K562 (cell line): ENCODE measurements at regions not wholly inside any gene's neighbourhood (a gene's known extent, or its start where the extent isn't known, plus 50 kb on each side); places are given as distances from the start of the nearest gene placed in this dataset.

Experiments used
- ATAC-seq: fragments of 200-7000 bp; cut with Tn5 transposase; 3 replicates; pipeline ENCODE4 v1.9.1; 2020; ENCODE audit warnings: moderate library complexity
- BruUV-seq: library from RNA; stranded (reverse); fragments of 400-500 nt; replicated peaks from 2 replicates; lab custom pipeline; 2021; lab: Mats Ljungman, UMichigan
- CTCF ChIA-PET: fragments of 300-600 bp; formaldehyde crosslinking; extraction: SDS; loops from one replicate; lab custom pipeline; 2021; ENCODE audit warnings: low intra/inter-chr PET ratio; lab: Yijun Ruan, JAX
- POLR2A ChIA-PET: fragments of 300-600, 350-650 bp; sonication (Branson Sonifier 250); formaldehyde crosslinking; extraction: SDS; loops from one replicate; lab custom pipeline; 2021; ENCODE audit warnings: antibody characterized with exemption, inconsistent platforms; lab: Yijun Ruan, JAX
- DNase-seq, 4 experiments: peaks; one replicate each; pipeline versions ENCODE4 v3.0.0 to v3.0.0-alpha.2; 2011 to 2018; ENCODE audit warnings: low spot score in 3 of 4, mixed read lengths in 3 of 4; ENCODE audit errors: extremely low read depth in 1 of 4
- FAIRE-seq: peaks from 2 replicates; lab custom pipeline; 2011; peaks lifted over from hg19 to GRCh38; lab: Jason Lieb, UNC
- H2AFZ ChIP-seq: 2 replicates; pipeline ENCODE4 v1.6.0; 2011; ENCODE audit warnings: low read depth, low read length, control low read depth, inconsistent platforms
- H3K27ac ChIP-seq: fragments of 200-600 bp; 3 replicates; pipeline ENCODE4 v1.8.0; 2011; ENCODE audit warnings: low read depth, mild to moderate bottlenecking, control low read depth, inconsistent platforms, low read length, moderate library complexity, mixed read lengths; ENCODE audit errors: extremely low read depth
- H3K27me3 ChIP-seq, 2 experiments: fragments of 300-600 bp in 1 of 2; 2 replicates in 1 of 2; 3 replicates in 1 of 2; pipeline versions ENCODE4 v1.6.0 to v1.8.0; 2011; ENCODE audit warnings: inconsistent platforms in 2 of 2, low read length in 2 of 2, mild to moderate bottlenecking in 1 of 2, mixed read lengths in 1 of 2, moderate library complexity in 1 of 2; ENCODE audit not compliant: control insufficient read depth in 2 of 2, insufficient read depth in 2 of 2
- H3K36me3 ChIP-seq: fragments of 300-600 bp; 3 replicates; pipeline ENCODE4 v1.8.0; 2011; ENCODE audit warnings: mild to moderate bottlenecking, low read length, inconsistent platforms; ENCODE audit not compliant: control insufficient read depth, insufficient read depth
- H3K4me1 ChIP-seq, 2 experiments: fragments of 200-600 bp in 1 of 2; replicated peaks in 1 of 2; 2 replicates in 1 of 2; 3 replicates in 1 of 2; pipeline versions ENCODE4 v1.5.1 to v1.8.0; 2011; ENCODE audit warnings: inconsistent platforms in 2 of 2, low read length in 2 of 2, mild to moderate bottlenecking in 1 of 2, mixed read lengths in 1 of 2, moderate library complexity in 1 of 2; ENCODE audit not compliant: control insufficient read depth in 2 of 2, insufficient read depth in 2 of 2
- H3K4me2 ChIP-seq: 2 replicates; pipeline ENCODE4 v1.6.1; 2011; ENCODE audit warnings: low read length, control low read depth, inconsistent platforms, mixed read lengths; ENCODE audit not compliant: insufficient read depth
- H3K4me3 ChIP-seq: fragments of 200-600 bp; sonication (generic), shearing (Covaris generic); 2 replicates; pipeline ENCODE4 v1.5.1; 2016; ENCODE audit warnings: control low read depth, inconsistent platforms
- H3K79me2 ChIP-seq: fragments of 200-600 bp; 3 replicates; pipeline ENCODE4 v1.8.0; 2011; ENCODE audit warnings: low read length, inconsistent platforms; ENCODE audit not compliant: control insufficient read depth, insufficient read depth
- H3K9ac ChIP-seq, 2 experiments: 2 replicates each; pipeline versions ENCODE4 v1.6.0 to v1.6.1; 2011; ENCODE audit warnings: low read depth in 2 of 2, low read length in 2 of 2, control low read depth in 1 of 2, inconsistent platforms in 1 of 2, mild to moderate bottlenecking in 1 of 2, mixed read lengths in 1 of 2; ENCODE audit not compliant: insufficient read depth in 1 of 2
- H3K9me1 ChIP-seq: one replicate; pipeline ENCODE4 v1.6.0; 2011; ENCODE audit warnings: inconsistent platforms, mild to moderate bottlenecking, low read length, moderate library complexity; ENCODE audit not compliant: control insufficient read depth, insufficient read depth
- H3K9me3 ChIP-seq: replicated peaks from 2 replicates; pipeline ENCODE4 v1.5.1; 2011; ENCODE audit warnings: low read depth, low read length, inconsistent platforms; ENCODE audit not compliant: control insufficient read depth, insufficient read depth
- H4K20me1 ChIP-seq: replicated peaks from 2 replicates; pipeline ENCODE4 v1.6.1; 2011; ENCODE audit warnings: low read length, inconsistent platforms, mixed read lengths; ENCODE audit not compliant: control insufficient read depth, insufficient read depth
- BACH1 ChIP-seq: fragments of 200-800 bp; sonication (Bioruptor generic); IDR thresholded peaks from 2 replicates; pipeline ENCODE4 v1.6.1; 2016; ENCODE audit warnings: missing genetic modification characterization, missing compliant biosample characterization
- ETV6 ChIP-seq, 3 experiments: fragments of 150-350 bp in 1 of 3; sonication (generic) in 1 of 3; formaldehyde crosslinking in 1 of 3; IDR thresholded peaks; 2 replicates each; pipeline versions ENCODE4 v1.6.1 to v1.8.0; 2014 to 2022; ENCODE audit warnings: borderline replicate concordance in 2 of 3, low read depth in 2 of 3, antibody characterized with exemption in 1 of 3, low read length in 1 of 3, mild to moderate bottlenecking in 1 of 3, missing genetic modification reagents in 1 of 3
- ZSCAN32 ChIP-seq: fragments of 450-650 bp; formaldehyde crosslinking; IDR thresholded peaks from 2 replicates; pipeline ENCODE4 v1.4.0; 2020; ENCODE audit warnings: mild to moderate bottlenecking, moderate library complexity
- WGBS: fragments of 100-300 bp; shearing (Covaris generic); methylation state at CpG from one replicate; pipeline ENCODE4 v1.1.6; 2016; ENCODE audit warnings: low coverage, mixed read lengths; ENCODE audit not compliant: insufficient coverage; ENCODE audit errors: missing lambda C conversion rate; 5-methylcytosine and 5-hydroxymethylcytosine counted together
- in situ Hi-C: fragments of 300-500 bp; cut with MboI; formaldehyde crosslinking; loops from 4 replicates; pipeline ENCODE4 v1.15.0; 2018; ENCODE audit warnings: inconsistent platforms, mixed read lengths
- intact Hi-C: fragments of 100-400 bp; cut with micrococcal nuclease; formaldehyde crosslinking; loops from 2 replicates; pipeline ENCODE4 v1.14.2; 2022
- TF ChIP-seq, protein P1 (sequence below): fragments of 250-450 bp; sonication (Bioruptor Pico); IDR thresholded peaks from 2 replicates; pipeline ENCODE4 v1.4.0; 2020

DNA sequence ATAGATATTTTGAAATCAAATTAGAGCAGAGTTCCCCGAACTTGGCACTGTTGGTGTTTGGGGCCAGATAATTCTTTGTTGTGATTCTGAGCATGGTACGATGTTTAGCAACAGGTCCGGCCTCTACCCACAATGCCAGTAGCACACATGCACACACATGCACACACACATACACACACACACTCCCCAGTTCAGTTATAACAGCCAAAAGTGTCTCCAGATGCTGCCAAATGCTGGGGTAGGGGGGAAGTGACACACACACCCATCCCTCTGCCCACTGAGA lies 96.8 kb upstream of the PSMD7 start (continued):
- no peak for TF ChIP-seq ETV6 (IDR thresholded peaks at IDR 0.05; ENCODE audit: borderline replicate concordance in 1 of 2, low read depth in 2 of 2, low read length in 1 of 2)
- TF ChIP-seq ETV6 (CRISPR knock-in tag; IDR thresholded peaks at IDR 0.05; ENCODE audit: borderline replicate concordance): no peak
- TF ChIP-seq BACH1 (tag): no peak

DNA sequence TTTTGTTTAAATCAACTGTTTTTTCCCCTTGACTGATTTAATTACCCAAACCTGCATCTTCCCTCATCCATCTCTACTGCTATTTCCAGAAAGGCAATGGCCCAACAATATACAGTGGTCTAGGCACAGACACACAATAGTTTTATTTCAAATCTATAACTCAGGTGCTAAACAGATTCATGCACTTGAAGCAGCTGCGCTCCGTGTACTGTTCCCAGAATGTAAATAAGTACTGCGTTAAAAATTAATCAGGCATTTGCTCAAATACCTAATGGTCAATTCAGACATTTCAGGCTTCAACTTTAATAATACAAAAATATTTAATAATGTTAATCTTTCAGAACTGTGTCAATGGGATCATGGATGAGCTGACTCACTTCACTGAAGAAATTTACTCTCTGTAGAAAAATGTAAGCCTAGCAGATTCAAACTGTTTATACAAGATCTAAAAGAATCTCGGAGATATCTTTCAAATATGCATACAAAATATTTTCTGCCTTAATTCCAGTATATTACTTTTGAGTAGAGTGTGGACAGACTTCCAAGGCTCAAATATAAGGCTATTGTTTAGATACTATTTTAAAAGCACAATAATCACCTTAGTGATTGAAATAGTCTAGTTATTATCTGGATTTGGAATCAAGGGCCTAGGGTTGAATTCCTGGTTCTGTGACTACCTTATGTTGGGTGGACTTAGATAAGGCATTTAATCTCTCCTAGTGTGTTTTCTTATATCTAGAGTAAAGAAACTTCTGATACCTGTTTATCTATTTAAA lies 97.4 kb upstream of the PSMD7 start:
- intact Hi-C loops: no loop called here

More for the DNA sequence above, 97.4 kb upstream of the PSMD7 start:
- no peak for TF ChIP-seq ZSCAN32
- TF ChIP-seq, protein P1, sequence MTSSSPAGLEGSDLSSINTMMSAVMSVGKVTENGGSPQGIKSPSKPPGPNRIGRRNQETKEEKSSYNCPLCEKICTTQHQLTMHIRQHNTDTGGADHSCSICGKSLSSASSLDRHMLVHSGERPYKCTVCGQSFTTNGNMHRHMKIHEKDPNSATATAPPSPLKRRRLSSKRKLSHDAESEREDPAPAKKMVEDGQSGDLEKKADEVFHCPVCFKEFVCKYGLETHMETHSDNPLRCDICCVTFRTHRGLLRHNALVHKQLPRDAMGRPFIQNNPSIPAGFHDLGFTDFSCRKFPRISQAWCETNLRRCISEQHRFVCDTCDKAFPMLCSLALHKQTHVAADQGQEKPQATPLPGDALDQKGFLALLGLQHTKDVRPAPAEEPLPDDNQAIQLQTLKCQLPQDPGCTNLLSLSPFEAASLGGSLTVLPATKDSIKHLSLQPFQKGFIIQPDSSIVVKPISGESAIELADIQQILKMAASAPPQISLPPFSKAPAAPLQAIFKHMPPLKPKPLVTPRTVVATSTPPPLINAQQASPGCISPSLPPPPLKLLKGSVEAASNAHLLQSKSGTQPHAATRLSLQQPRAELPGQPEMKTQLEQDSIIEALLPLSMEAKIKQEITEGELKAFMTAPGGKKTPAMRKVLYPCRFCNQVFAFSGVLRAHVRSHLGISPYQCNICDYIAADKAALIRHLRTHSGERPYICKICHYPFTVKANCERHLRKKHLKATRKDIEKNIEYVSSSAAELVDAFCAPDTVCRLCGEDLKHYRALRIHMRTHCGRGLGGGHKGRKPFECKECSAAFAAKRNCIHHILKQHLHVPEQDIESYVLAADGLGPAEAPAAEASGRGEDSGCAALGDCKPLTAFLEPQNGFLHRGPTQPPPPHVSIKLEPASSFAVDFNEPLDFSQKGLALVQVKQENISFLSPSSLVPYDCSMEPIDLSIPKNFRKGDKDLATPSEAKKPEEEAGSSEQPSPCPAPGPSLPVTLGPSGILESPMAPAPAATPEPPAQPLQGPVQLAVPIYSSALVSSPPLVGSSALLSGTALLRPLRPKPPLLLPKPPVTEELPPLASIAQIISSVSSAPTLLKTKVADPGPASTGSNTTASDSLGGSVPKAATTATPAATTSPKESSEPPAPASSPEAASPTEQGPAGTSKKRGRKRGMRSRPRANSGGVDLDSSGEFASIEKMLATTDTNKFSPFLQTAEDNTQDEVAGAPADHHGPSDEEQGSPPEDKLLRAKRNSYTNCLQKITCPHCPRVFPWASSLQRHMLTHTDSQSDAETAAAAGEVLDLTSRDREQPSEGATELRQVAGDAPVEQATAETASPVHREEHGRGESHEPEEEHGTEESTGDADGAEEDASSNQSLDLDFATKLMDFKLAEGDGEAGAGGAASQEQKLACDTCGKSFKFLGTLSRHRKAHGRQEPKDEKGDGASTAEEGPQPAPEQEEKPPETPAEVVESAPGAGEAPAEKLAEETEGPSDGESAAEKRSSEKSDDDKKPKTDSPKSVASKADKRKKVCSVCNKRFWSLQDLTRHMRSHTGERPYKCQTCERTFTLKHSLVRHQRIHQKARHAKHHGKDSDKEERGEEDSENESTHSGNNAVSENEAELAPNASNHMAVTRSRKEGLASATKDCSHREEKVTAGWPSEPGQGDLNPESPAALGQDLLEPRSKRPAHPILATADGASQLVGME: no peak
- Histone ChIP-seq H2AFZ (no peak overlapping the region), H3K9me3 (no peaks in the 10 kb centered on the region), H3K4me2 (no peak overlapping the region), H3K36me3 (no peaks in the 10 kb centered on the region), H3K27me3 (peaks cover 0 to 4% of the 10 kb centered on the region in 2 experiments; a peak in 1 of 5 replicates), H4K20me1 (no peaks in the 10 kb centered on the region), H3K9ac (no peak overlapping the region), H3K4me3 (no peak overlapping the region), H3K79me2 (no peaks in the 10 kb centered on the region), H3K27ac (no peak overlapping the region), H3K9me1 (no peaks in the 10 kb centered on the region), H3K4me1 (no peaks in the 10 kb centered on the region)
- in situ Hi-C loops: no loop called here
- no peak for FAIRE-seq
- DNase-seq: no peak
- 0% methylated on average over 4 of the region's 4 CpGs for WGBS
- BruUV-seq: no TSS peak
- ChIA-PET CTCF (no interaction called here), POLR2A (no interaction called here)
- ATAC-seq: no peak
